GM23338 (cell line): ENCODE measurements at regions not wholly inside any gene's neighbourhood (a gene's known extent, or its start where the extent isn't known, plus 50 kb on each side); places are given as distances from the start of the nearest gene placed in this dataset.

Experiments
- ATAC-seq: fragments of 200-7000 bp; cut with Tn5 transposase; 3 replicates; pipeline ENCODE4 v1.9.1; 2020
- DNase-seq: peaks from one replicate; pipeline ENCODE4 v3.0.0-alpha.2; 2015; ENCODE audit warnings: low spot score
- H2AFZ ChIP-seq: fragments of 200-600 bp; sonication (generic); 2 replicates; pipeline ENCODE4 v1.8.0; 2016; ENCODE audit warnings: antibody characterized with exemption, mild to moderate bottlenecking, moderate library complexity
- H3F3A ChIP-seq: fragments of 200-600 bp; sonication (generic); replicated peaks from 2 replicates; pipeline ENCODE4 v1.8.0; 2017; ENCODE audit warnings: antibody characterized with exemption, mixed run types, low read depth
- H3K27ac ChIP-seq: fragments of 200-600 bp; sonication (generic); 2 replicates; pipeline ENCODE4 v1.6.1; 2016; ENCODE audit warnings: low read depth
- H3K27me3 ChIP-seq: fragments of 200-600 bp; sonication (generic); 2 replicates; pipeline ENCODE4 v1.8.0; 2016; ENCODE audit warnings: mild to moderate bottlenecking, mixed run types, moderate library complexity; ENCODE audit not compliant: insufficient read depth
- H3K36me3 ChIP-seq: fragments of 200-600 bp; sonication (generic); 2 replicates; pipeline ENCODE4 v1.8.0; 2016; ENCODE audit warnings: mild to moderate bottlenecking; ENCODE audit not compliant: insufficient read depth
- H3K4me1 ChIP-seq: fragments of 200-600 bp; sonication (generic); 2 replicates; pipeline ENCODE4 v1.8.0; 2016; ENCODE audit warnings: mild to moderate bottlenecking, moderate library complexity; ENCODE audit not compliant: insufficient read depth
- H3K4me2 ChIP-seq: fragments of 200-600 bp; sonication (generic); 2 replicates; pipeline ENCODE4 v1.7.1; 2017; ENCODE audit warnings: mixed run types
- H3K4me3 ChIP-seq: fragments of 200-600 bp; sonication (generic); 2 replicates; pipeline ENCODE4 v1.6.1; 2016; ENCODE audit warnings: mixed run types
- H3K79me2 ChIP-seq: fragments of 200-600 bp; sonication (generic); replicated peaks from 2 replicates; pipeline ENCODE4 v1.8.0; 2017; ENCODE audit warnings: mild to moderate bottlenecking; ENCODE audit not compliant: insufficient read depth
- H3K9me2 ChIP-seq: fragments of 200-600 bp; sonication (generic); 2 replicates; pipeline ENCODE4 v1.8.0; 2017; ENCODE audit not compliant: insufficient read depth
- H4K20me1 ChIP-seq: fragments of 200-600 bp; sonication (generic); replicated peaks from 2 replicates; pipeline ENCODE4 v1.8.0; 2017; ENCODE audit warnings: mild to moderate bottlenecking; ENCODE audit not compliant: insufficient read depth
- H3K27ac Mint-ChIP-seq: 2 replicates; pipeline ENCODE4 v1.8.0; 2020; ENCODE audit warnings: inconsistent platforms, mild to moderate bottlenecking, moderate library complexity, mixed read lengths
- H3K27me3 Mint-ChIP-seq: 3 replicates; pipeline ENCODE4 v1.8.0; 2022; ENCODE audit warnings: low read depth, mild to moderate bottlenecking, moderate library complexity, mixed read lengths, inconsistent platforms; ENCODE audit not compliant: insufficient read depth, poor library complexity
- H3K36me3 Mint-ChIP-seq: 3 replicates; pipeline ENCODE4 v1.8.0; 2021; ENCODE audit warnings: low read depth, mild to moderate bottlenecking, inconsistent platforms, moderate library complexity, mixed read lengths
- H3K4me1 Mint-ChIP-seq: 3 replicates; pipeline ENCODE4 v1.8.0; 2020; ENCODE audit warnings: mild to moderate bottlenecking, inconsistent platforms, mixed read lengths
- H3K4me3 Mint-ChIP-seq: 3 replicates; pipeline ENCODE4 v1.8.0; 2021; ENCODE audit warnings: moderate library complexity, mild to moderate bottlenecking, inconsistent platforms, mixed read lengths
- H3K9me3 Mint-ChIP-seq: 3 replicates; pipeline ENCODE4 v1.8.0; 2020; ENCODE audit warnings: moderate library complexity, mild to moderate bottlenecking, inconsistent platforms, mixed read lengths
- CREB1 ChIP-seq: fragments of 250-450 bp; sonication (Bioruptor Pico); IDR thresholded peaks from 2 replicates; pipeline ENCODE4 v1.5.0; 2020; ENCODE audit warnings: low read depth, mild to moderate bottlenecking, moderate library complexity
- CTCF ChIP-seq, 2 experiments: fragments of 200-600 bp in 1 of 2; sonication (generic) in 1 of 2; conservative IDR thresholded peaks; 2 replicates each; pipeline versions ENCODE4 v1.5.1 to v1.6.1; 2016 to 2017; ENCODE audit warnings: antibody characterized with exemption in 2 of 2, low read depth in 2 of 2, mild to moderate bottlenecking in 2 of 2, moderate library complexity in 1 of 2
- ETS1 ChIP-seq: IDR thresholded peaks from 2 replicates; pipeline ENCODE4 v1.6.1; 2016; ENCODE audit warnings: antibody characterized with exemption
- EZH2 ChIP-seq: fragments of 200-600 bp; sonication (generic); IDR thresholded peaks from one replicate; pipeline ENCODE4 v1.8.0; 2017; ENCODE audit warnings: antibody characterized with exemption, mild to moderate bottlenecking, low read depth; ENCODE audit not compliant: unreplicated experiment
- EZH2phosphoT487 ChIP-seq: fragments of 200-600 bp; sonication (generic); IDR thresholded peaks from one replicate; pipeline ENCODE4 v1.8.1; 2018; ENCODE audit warnings: antibody characterized with exemption; ENCODE audit not compliant: unreplicated experiment
- JUNB ChIP-seq: IDR thresholded peaks from one replicate; pipeline ENCODE4 v1.6.1; 2016; ENCODE audit warnings: antibody characterized with exemption; ENCODE audit not compliant: unreplicated experiment
- NANOG ChIP-seq: IDR thresholded peaks from 2 replicates; pipeline ENCODE4 v1.6.1; 2016; ENCODE audit warnings: antibody characterized with exemption, borderline replicate concordance
- POLR2AphosphoS5 ChIP-seq: IDR thresholded peaks from 2 replicates; pipeline ENCODE4 v1.6.1; 2016; ENCODE audit warnings: antibody characterized with exemption, low read depth
- REST ChIP-seq: IDR thresholded peaks from one replicate; pipeline ENCODE4 v1.6.1; 2018; ENCODE audit warnings: antibody characterized with exemption; ENCODE audit not compliant: unreplicated experiment
- STAT1 ChIP-seq: IDR thresholded peaks from one replicate; pipeline ENCODE4 v1.6.1; 2016; ENCODE audit warnings: antibody characterized with exemption; ENCODE audit not compliant: unreplicated experiment
- ZNF114 ChIP-seq: fragments of 250-450 bp; sonication (Bioruptor Pico); IDR thresholded peaks from 2 replicates; pipeline ENCODE4 v1.5.0; 2020; ENCODE audit warnings: mild to moderate bottlenecking, moderate library complexity
- ZNF331 ChIP-seq: fragments of 250-450 bp; sonication (Bioruptor Pico); IDR thresholded peaks from 2 replicates; pipeline ENCODE4 v1.5.0; 2020; ENCODE audit warnings: low read depth, mild to moderate bottlenecking, moderate library complexity
- ZNF462 ChIP-seq: fragments of 250-450 bp; sonication (Bioruptor Pico); IDR thresholded peaks from 2 replicates; pipeline ENCODE4 v1.5.0; 2020; ENCODE audit warnings: mild to moderate bottlenecking, moderate library complexity

- Histone ChIP-seq H3K27ac (no peak overlapping the region), H3K79me2 (no peaks in the 10 kb centered on the region), H3K4me2 (no peak overlapping the region), H3K9me2 (peaks cover 12% of the 10 kb centered on the region; the same call in 1 of the 2 replicates), H3K27me3 (no peaks in the 10 kb centered on the region), H3K4me1 (no peaks in the 10 kb centered on the region), H2AFZ (no peak overlapping the region), H4K20me1 (no peaks in the 10 kb centered on the region), H3K36me3 (peaks cover 5% of the 10 kb centered on the region; the same call in 1 of the 2 replicates), H3F3A (no peaks in the 10 kb centered on the region), H3K4me3 (no peak overlapping the region)
- Mint-ChIP-seq H3K27me3 (no peaks in the 10 kb centered on the region), H3K4me3 (no peak overlapping the region), H3K36me3 (0 out of 3 replicates have a peak, but pooled peaks cover 2% of the 10 kb centered on the region), H3K27ac (no peak overlapping the region; the same call in 1 of the 2 replicates), H3K9me3 (peaks cover 10% of the 10 kb centered on the region), H3K4me1 (no peaks in the 10 kb centered on the region)
- TF ChIP-seq ZNF331 (no peak), JUNB (no peak), STAT1 (no peak), ETS1 (no peak), EZH2 (no peak), POLR2AphosphoS5 (no peak), EZH2phosphoT487 (no peak), CTCF (conservative IDR thresholded peaks at IDR 0.05; ENCODE audit: low read depth in 2 of 2) (no peak), CREB1 (CRISPR knock-in tag) (no peak), ZNF114 (CRISPR knock-in tag) (no peak), REST (no peak), ZNF462 (no peak), NANOG (no peak)
- DNase-seq (no peak), ATAC-seq (no peak)
These were observed 1037.5 kb downstream of the TBL1XR1 start for GRCh38 chr3:176159796-176160195.
